Stimulated activated CD4-positive, alpha-beta T cell treated with anti-CD3 and anti-CD28 coated beads, Interleukin-4, amount 100 ng/mL, for 48 hours (primary cell): ENCODE measurements at regions not wholly inside any gene's neighbourhood (a gene's known extent, or its start where the extent isn't known, plus 50 kb on each side); places are given as distances from the start of the nearest gene placed in this dataset.
"Not testable (repeated sequence)": the region's sequence is repeated elsewhere in the genome, so short reads cannot be mapped to it uniquely, and the experiment has no call there.

Experiments used
- DNase-seq, 2 donors: peaks; one replicate each; pipeline ENCODE4 v3.0.0-alpha.2; 2020; ENCODE audit warnings: low read depth in 2 of 2

DNA sequence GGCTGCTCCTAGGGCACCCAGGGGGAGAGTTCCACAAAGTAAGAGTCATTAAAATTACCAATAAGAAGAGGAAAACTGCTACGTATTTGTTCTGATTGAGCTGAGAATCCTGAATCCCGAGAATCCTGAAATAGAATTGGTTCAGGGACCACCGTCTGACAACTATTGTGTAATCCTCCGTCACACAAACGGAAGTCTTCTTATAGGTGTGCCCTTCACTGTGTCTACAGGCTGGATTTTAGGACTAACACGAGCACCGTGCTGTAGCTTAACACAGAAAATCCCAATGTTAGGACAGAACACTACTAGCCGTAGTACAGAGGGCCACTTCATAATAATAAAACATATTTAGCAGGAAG is 50.6 kb upstream of the RNF182 start:
- DNase-seq: no peak

DNA sequence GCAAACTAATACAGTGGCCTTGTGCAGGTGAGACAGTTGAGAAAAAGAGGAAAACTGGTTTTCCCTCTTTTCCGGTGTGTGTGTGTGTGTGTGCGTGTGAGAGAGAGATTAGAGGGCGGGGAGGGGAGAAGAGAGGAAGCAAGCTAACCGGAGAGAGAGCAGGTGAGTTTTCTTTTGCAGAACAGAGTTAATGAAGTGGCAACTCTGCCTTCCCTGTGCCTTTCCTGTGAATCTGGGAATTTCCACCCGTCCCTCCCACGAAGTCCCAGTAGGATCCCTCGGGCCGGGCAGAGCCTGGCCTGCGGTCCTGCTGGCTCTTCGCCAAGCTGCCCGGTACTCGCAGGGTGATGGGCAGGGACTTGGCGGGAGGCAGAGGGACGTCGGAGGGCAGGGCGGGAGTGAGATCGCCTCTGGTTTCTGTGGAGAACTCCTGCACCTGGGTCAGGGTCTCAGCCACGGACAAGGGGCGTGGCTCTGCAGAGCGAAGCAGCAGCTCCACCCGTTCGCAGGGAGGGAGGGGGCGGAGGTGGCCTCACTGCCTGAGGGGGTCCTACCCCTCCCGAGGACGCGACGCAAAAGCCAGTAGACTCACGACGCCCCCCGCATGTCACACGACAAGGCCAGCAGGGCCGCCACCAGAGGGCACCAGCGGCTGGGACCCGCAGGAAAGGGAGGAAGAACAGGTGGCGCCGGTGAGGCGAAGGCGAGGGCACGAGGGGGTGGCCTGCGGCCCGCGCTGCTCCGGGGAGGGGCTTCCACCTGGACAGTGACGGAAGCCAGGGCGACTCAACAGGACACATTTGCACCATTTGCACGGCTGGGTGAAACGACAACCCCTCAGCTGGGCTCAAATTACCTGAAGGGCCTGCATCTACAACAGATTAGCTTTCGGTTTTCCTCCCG is 51.2 kb upstream of the RNF182 start:
- peak; percentile 67 to 71 for DNase-seq

DNA sequence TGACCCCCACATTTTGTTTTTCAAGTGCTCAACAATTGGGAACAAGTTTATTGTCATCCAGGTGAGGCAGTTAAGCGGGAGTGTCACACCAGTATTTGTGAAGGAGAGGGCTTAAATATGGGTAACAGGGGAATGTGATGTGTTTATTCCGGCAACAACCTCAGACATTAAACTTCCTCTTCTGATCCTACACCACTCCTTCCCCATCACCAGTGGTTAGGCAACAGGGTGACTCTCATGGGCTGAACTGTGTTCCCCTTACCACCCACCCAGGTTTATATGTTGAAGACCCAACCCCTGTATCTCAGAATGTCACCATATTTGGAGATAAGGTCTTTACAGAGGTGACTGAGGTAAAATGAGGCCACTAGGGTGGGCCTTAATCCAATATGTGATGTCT is 52.1 kb upstream of the RNF182 start:
- no peak for DNase-seq

DNA sequence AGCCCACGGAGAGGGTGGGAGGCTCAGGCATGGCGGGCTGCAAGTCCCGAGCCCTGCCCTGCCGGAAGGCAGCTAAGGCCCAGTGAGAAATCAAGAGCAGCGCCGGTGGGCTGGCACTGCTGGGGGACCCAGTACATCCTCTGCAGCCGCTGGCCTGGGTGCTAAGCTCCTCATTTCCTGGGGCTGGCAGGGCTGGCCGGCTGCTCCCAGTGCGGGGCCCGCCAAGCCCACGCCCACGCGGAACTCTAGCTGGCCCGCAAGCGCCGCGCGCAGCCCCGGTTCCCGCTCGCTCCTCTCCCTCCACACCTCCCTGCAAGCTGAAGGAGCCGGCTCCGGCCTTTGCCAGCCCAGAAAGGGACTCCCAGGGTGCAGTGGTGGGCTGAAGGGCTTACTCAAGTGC is 52.7 kb upstream of the RNF182 start:
- DNase-seq: not testable (repeated sequence)

DNA sequence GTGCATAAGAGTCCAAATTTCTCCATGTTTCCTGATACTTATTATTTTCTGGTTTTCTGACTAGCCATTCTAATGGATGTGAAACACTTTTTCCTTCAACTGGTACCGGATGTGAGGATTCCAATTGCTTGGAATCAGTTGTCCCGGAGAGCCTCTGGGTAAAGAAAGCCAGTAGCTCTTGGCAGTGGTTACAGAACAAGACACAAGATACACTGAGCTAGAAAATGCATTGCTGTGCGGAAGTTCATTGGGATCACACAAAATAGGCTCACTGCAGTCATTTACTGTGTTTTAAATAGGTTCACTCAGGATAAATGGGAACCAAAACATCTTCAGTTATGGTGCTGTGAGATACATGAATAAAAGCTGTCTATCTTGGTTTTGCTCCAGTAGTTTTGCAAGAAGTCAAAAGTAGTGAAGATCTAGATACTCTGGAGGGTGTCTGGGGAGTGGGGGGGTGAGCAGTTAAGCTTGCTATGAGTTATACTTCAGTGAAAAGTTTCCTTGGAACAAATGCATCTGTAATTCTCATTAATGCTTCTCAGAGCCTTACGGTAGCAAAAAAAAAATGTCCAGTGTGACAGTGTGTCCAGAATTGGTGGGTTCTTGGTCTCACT is 54.4 kb upstream of the RNF182 start:
- no peak for DNase-seq

DNA sequence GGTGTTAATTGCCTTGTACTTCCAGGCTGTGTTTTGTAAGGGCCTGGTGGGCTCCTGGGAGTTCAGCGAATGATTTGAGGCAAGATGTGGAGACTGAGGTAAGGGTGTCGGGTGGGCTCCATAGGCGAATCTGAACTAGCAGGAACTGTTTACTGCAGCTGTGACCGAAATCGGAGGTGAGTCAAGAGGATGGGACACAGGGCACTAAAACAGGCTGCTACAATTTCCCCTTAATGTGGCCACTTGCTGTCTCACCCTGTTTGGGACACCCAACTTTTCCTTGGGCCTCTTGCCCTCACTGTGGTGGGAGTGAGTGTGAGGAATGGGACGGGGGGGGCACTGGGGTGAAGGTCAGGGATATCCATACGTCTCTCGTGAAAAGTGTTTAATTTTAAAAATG is 53.9 kb upstream of the MCUR1 start:
- no peak for DNase-seq

DNA sequence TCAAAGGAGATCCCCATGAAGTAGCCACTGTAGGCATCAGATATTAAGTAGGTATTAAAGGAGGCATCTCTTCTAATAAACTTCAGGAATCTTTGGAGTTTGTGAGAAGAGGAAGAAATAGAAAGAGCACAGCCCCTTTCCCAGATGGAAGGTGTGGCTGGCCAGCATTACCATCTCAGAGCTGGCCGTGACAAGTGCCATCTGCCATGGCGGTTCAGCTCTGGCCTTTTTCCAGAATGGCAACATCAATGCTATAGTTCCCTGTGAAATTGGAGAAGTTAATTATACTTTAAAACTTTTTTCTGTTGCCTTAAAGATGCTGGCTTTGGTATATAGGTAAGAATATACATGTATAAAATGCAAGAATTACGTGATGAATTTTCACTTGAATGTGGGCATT is 51.9 kb upstream of the MCUR1 start:
- DNase-seq: no peak

DNA sequence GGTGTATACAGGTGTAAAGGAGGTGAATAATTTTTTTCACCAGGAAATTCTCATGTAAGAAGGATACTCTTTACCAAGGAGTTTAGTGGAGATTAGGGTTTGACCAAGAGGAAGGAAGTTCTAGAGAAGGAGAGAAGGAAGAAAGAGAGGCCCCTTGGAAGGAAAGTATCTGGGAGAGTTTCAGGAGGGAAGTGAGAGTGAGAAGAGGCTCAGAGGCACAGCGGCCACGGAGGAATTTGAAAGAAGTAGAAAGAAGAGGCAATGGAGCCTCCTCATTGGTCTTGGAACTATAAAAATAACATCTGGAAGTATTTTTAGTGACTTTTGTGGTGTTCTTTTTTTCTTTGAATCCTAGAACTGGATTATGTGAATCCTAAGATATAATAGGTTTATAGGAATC is 50.8 kb upstream of the MCUR1 start:
- DNase-seq: no peak

DNA sequence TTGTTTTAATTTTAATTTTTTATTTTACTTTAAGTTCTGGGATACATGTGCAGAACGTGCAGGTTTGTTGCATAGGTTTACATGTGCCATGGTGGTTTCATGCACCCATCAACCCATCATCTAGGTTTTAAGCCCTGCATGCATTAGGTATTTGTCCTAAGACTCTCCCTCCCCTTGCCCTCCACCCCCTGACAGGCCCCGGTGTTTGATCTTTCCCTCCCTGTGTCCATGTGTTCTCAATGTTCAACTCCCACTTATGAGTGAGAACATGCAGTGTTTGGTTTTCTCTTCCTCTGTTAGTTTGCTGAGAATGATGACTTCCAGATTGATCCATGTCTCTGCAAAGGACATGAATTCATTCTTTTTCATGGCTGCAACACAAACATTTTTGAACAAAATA is 50.3 kb upstream of the MCUR1 start:
- not testable (repeated sequence) for DNase-seq
